ENCODE measurements at regions not wholly inside any gene's neighbourhood (a gene's known extent, or its start where the extent isn't known, plus 50 kb on each side); places are given as distances from the start of the nearest gene placed in this dataset.

DNA sequence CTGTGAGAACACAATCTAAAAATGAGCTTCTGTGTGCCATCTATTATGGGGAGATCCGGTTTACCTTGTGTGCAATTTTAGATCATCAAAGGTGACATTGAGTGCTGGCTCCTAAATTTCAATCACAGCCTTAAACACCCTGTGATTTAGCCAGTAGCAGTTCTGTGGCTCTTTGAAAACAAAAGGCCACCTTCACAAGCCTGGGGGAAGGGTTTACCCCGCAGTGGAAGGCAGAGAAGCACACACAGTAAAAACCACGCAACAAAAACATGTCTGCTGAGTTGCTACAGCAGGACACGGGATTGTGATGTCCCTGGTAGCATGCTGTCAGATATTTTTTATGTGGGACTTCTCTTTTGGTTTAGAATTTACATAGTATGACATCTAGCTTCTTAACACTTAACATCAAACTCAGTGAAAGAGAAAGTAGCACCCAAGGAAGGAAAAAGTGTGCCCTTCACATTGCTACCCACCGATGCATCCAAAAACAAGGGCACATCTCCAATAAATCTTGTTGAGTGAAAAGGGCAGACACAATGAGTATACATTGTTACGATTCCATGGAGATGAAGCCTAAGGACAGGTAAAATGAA, 56.1 kb upstream of the RNF152 start:
- DNase-seq, result no peak

DNA sequence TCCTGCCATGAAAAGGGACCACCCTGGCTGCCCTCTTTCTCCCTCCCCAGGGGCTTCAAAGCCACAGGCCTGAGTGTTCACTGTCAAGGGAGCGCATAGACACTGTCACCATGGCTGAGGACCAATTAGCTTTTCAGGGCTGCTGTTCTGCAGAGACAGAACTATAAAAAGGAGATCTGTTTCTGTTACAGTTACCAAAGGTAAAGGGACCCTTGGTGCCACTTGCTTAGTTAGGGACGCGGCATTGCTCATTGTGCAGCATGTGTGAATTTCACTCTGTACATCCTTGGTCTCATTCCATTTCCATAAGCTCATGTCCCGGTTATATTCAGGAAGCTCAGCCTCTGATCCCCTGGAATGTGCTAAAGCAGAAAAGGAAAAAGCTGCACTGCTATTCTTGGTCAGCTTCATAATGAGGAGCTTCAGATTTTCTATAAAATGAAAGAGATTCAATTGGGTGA, 55.5 kb upstream of the RNF152 start:
- DNase-seq, result no peak

DNA sequence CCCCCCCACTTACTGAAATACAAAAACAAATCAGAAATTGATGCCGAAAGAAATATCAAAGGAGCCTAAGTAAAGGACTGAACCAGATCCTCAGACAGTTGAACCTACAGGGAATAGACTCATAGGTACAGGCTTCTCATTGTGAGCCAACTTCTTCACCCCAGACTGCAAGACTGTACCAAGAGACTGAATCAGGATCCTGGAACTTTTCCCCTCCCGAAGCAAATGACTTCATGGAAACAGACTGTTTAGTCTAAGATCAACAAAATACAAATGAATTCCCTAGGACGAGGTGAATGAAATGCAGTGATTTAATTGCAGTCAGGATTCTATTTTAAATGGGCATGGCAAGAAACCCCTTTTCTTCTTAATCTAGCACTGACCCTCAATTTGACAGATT, 53.6 kb upstream of the RNF152 start:
- DNase-seq, result no peak

DNA sequence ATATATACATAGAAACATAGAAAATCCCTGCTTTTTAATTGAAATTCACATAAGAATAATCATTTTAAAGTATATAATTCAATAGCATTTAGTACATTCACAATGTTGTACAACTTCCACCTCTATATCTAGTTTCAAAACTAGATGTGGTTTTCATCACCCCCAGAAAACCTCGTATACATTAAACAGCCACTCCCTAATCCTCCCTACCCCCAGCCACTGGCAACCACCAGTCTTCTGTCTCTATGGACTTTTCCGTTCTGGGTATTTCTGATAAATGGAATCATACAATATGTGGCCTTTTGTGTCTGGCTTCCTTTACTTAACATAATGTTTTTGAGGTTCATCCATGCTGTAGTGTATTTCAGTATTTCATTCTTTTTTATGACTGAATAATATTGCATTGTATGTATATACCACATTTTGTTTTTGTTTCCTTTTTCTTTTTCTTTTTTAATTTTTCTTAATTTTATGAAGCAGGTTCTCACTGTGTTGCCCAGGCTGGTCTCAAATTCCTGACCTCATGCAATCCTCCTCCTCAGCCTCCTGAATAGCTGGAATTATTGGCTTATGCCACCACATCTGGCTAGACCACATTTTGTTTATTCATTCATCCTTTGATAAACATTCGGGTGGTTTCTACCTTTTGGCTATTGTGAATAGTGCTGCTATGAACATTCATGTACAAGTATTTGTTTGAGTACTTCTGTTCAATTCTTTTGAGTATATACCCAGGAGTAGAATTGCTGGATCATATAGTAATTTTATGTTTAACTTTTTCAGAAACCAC, 50.6 kb upstream of the RNF152 start:
- no peak for DNase-seq
